Activated CD4-positive, CD25-positive, alpha-beta regulatory T cell treated with anti-CD3 and anti-CD28 coated beads, Interleukin-2, amount 50 U/mL, for 72 hours (primary cell): ENCODE measurements at regions not wholly inside any gene's neighbourhood (a gene's known extent, or its start where the extent isn't known, plus 50 kb on each side); places are given as distances from the start of the nearest gene placed in this dataset.

Experiments used
- DNase-seq: peaks from one replicate; pipeline ENCODE4 v3.0.0; 2021

GRCh38 chr5:8740595-8740994 lies 805.3 kb downstream of the SEMA5A start:
- no peak for DNase-seq

- DNase-seq, result no peak
Measured at GRCh38 chr5:8749556-8749955, 796.3 kb downstream of the SEMA5A start.

GRCh38 chr5:8750100-8750499 lies 795.8 kb downstream of the SEMA5A start:
- no peak for DNase-seq

- no peak for DNase-seq
Measured at GRCh38 chr5:8751971-8752370, 793.9 kb downstream of the SEMA5A start.

GRCh38 chr5:8752595-8752994 lies 793.3 kb downstream of the SEMA5A start:
- DNase-seq, result no peak

GRCh38 chr5:8756498-8757084 lies 789.3 kb downstream of the SEMA5A start:
- no peak for DNase-seq

GRCh38 chr5:8765886-8766285 lies 780.0 kb downstream of the SEMA5A start:
- no peak for DNase-seq

- no peak for DNase-seq
Measured at GRCh38 chr5:8766448-8766847, 779.4 kb downstream of the SEMA5A start.

GRCh38 chr5:8767111-8767510 lies 778.8 kb downstream of the SEMA5A start:
- DNase-seq, result no peak

- DNase-seq, result no peak
Measured at GRCh38 chr5:8767746-8768145, 778.1 kb downstream of the SEMA5A start.

GRCh38 chr5:8769631-8770030 lies 776.2 kb downstream of the SEMA5A start:
- no peak for DNase-seq

- no peak for DNase-seq
Measured at GRCh38 chr5:8770431-8770830, 775.4 kb downstream of the SEMA5A start.

- DNase-seq, result no peak
Measured at GRCh38 chr5:8773046-8773615, 772.7 kb downstream of the SEMA5A start.

GRCh38 chr5:8784692-8785091 lies 761.2 kb downstream of the SEMA5A start:
- no peak for DNase-seq

- no peak for DNase-seq
Measured at GRCh38 chr5:8788246-8788645, 757.6 kb downstream of the SEMA5A start.

- DNase-seq, result no peak
Measured at GRCh38 chr5:8805653-8806052, 740.2 kb downstream of the SEMA5A start.

GRCh38 chr5:8807636-8808035 lies 738.2 kb downstream of the SEMA5A start:
- no peak for DNase-seq

- no peak for DNase-seq
Measured at GRCh38 chr5:8811581-8811980, 734.3 kb downstream of the SEMA5A start.

- DNase-seq, result no peak
Measured at GRCh38 chr5:8813180-8813579, 732.7 kb downstream of the SEMA5A start.

- DNase-seq, result no peak
Measured at GRCh38 chr5:8814105-8814504, 731.8 kb downstream of the SEMA5A start.

GRCh38 chr5:8824371-8824770 lies 721.5 kb downstream of the SEMA5A start:
- no peak for DNase-seq

- no peak for DNase-seq
Measured at GRCh38 chr5:8825139-8825757, 720.6 kb downstream of the SEMA5A start.

GRCh38 chr5:8826508-8826907 lies 719.4 kb downstream of the SEMA5A start:
- no peak for DNase-seq

- DNase-seq, result no peak
Measured at GRCh38 chr5:8827696-8828095, 718.2 kb downstream of the SEMA5A start.
